ENCODE measurements at regions not wholly inside any gene's neighbourhood (a gene's known extent, or its start where the extent isn't known, plus 50 kb on each side); places are given as distances from the start of the nearest gene placed in this dataset.

DNA sequence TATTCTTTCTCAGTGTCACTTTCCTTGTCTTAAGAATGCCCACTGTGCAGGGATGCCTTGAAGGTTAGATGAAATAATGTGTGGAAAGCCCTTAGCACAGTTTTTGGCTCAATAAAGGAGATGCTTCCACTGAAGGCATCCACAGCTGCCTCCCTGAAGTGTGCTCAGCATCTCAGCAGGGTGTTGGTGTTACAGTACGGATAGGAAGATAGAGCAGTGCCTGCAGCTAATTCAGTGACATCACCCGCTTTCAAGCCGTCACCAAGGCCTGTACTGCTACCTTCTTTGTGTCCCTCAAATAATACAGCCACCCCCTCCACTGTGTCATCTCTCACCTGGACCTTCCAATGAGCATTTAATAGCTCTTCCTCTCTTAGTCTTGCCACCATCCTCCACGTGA is 59.0 kb downstream of the NDUFS5 start:
- DNase-seq (ENCODE audit: low read depth): no peak

DNA sequence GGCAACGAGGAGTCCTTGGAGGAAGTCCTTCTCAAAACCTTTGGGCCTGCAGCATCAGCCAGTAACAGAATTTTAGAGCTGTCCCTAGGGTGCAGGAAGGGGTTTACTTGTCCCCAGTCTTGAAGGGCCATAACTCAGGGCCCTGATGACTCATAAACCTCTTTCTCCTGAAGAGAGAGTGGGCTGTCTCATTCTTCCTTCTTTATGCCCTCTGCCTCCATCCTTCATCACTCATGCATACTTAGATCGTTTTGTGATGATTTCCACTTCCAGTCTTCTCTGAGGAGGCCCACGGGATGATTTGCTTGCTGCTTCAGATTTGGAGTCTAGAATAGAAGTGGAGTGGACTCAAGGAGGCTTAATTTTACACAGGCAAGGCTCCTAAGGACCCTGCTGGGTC is 60.2 kb downstream of the NDUFS5 start:
- DNase-seq (ENCODE audit: low read depth): no peak

DNA sequence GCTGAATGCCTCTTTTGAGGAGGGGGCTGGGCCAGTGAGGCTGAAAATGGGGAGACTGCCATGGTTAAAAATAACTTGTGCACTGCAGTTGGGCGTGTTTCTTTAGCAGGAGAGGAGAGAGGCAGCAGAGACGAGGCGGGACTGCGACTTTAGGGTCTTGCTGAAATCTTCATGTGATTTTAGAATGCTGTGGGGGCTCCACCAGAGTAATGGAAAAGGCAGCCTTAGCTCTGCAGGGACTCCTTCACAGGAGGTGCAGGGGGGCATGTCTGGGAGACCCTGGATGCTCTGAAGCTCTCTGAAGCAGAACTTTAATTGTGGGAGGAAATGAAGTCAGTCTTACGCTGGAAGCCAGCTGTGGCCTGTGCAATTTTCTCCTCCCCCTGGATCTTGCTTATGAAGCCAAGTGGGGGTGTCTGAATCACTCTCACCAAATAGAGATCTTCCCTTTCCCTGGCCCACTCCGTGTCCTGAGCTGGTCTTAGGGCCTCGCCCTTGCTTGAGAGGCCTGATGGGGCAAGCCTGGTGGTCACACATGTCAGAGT is 60.8 kb downstream of the NDUFS5 start:
- peak; percentile 24 for DNase-seq (ENCODE audit: low read depth)

DNA sequence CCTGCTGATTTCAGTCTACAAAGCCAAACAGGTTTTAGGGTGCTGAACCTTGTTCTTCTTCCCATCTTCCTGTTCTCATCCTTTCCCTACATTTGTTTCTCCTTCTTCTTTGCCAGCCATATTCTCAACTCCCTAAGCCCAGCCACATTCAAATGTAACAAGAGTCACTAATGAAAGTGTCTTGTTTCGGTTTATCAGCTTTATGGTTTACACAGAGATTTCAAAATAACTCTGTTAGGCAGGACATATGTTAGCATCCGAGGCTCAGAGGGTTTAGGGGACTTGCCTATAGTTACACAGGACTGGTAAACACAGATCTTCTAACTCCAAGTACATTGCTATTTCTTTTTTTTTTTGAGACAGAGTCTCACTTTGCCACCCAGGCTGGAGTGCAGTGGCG is 61.3 kb downstream of the NDUFS5 start:
- DNase-seq (ENCODE audit: low read depth): no peak

DNA sequence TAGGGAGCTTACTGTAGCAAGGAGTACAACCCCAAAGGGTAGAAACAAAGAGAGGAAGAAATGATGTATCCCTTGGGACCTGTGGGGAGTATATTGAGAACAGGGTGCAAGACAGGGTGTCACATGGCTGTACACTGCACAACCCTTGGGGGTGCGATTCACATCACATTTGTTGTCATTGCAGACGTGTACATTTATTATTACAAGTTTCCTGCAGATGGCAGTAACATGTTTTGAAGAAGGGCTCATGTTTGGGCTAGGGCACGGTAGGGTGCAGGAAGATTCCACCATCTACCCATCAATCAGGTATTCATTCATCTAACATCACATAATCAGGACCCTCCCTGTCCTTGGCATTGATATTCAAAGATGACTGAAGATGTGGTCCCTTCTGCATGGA is 62.5 kb downstream of the NDUFS5 start:
- no peak for DNase-seq (ENCODE audit: low read depth)

DNA sequence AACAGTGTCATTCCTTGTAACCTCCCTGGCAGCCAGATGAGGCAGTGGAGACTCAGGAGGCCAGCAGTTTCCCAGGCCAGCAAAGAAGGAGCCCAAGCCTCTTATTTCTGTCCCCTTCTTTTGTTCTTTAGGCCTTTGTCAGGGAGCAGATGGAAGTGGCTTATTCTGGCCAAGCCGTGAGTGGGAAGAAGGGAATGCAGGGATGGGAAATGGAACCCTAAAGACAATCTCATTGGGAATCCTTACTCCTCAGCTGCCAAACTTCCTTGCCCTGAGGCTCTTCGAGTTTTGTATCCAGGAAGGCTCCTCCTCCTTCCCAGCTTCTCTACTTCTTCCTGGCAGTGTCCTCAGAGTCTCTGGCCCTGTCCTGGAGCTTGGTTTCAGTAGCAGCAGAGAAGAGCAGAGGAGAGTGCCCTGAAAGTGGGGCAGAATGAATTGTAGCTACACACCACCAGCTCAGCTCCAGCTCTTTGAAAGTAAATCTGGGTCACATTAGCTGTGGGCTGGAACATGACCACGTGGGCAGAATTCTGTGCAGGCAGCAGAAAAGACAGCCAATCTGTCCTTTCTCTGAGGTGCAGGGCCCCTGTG is 63.9 kb downstream of the NDUFS5 start:
- DNase-seq (ENCODE audit: low read depth): no peak

DNA sequence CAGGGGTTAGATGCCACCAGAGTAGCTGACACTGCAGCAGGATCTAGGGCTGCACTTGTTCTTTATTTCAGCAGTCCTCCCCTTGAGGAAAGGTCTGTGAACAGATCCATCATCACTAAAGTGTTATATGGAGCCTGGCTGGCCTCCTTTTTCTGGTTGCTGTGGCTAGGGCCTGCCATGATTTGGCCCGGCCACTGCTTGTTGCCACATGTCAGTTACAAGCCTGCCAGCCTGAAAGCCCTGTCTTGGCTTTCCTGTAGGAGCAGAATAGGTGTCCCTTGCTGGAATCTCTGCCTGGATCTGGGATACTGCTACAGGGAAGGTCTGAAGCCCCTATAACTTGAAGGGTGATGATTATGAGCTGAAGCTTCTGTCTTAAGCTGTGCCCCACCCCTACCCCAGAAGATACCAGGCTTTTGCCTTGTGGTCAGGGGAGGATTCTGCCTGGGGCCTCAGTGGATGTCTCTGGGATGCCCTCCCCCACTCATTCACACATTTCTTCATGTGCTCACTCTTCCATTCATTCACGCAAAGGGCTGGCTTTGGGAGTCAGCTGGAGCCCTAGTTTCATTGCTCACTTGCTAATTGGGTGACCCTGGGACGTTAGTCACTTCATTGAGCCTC is 64.7 kb downstream of the NDUFS5 start:
- DNase-seq (ENCODE audit: low read depth): no peak

DNA sequence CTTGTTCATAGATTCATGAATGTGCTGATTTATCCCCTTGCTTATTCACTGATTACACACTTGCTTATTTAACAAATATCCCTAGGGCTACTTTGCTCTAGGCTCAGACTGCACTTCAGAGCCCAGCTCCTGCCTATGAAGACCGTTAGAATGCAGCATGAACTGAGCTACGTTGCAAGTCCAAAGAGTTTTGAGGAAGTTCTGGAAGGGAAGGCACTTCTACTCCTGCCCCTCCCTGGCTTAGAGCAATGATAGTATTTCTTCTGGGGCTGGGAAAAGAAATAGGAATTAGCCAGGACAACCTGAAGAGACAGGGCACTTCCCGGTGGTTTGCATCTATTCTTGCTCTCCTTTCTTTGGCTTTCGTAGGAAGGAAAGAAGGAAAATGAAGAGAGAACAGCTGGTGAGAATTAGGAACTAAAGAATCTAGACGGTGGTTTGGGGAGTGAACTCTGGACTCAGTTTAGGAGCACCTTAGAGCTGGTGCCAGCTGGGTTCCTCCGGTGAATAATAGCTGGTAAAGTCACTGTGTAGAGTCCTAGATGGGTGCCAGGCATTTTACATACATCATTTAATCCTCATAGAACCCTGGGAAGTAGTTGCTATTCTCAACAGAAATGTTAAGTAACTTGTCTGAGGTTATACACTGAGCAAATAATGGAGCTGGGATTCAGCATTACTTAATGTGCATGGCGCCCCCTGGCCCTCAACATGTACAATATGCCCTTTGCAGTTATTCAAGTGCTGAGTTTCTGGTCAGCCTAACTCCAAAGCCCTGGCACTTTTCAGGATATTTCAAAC is 65.9 kb downstream of the NDUFS5 start:
- peak; percentile 74 for DNase-seq (ENCODE audit: low read depth)

DNA sequence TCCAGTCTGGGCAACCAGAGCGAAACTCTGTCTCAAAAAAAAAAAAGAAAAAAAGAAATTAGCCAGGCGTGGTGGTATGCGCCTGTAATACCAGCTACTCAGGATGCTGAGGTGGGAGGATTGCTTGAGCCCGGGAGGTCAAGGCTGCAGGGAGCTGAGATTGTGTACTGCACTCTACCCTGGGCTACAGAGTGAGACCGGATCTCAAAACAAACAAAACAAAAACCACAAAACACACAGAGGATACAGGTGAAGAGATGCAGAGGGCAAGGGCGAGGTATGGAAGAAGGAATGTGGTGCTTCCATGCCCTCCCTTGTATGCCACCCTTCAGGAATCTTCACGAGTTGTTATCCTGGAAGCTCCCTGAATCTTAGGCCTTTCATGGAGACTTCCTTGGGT is 68.5 kb downstream of the NDUFS5 start:
- DNase-seq (ENCODE audit: low read depth): no peak

DNA sequence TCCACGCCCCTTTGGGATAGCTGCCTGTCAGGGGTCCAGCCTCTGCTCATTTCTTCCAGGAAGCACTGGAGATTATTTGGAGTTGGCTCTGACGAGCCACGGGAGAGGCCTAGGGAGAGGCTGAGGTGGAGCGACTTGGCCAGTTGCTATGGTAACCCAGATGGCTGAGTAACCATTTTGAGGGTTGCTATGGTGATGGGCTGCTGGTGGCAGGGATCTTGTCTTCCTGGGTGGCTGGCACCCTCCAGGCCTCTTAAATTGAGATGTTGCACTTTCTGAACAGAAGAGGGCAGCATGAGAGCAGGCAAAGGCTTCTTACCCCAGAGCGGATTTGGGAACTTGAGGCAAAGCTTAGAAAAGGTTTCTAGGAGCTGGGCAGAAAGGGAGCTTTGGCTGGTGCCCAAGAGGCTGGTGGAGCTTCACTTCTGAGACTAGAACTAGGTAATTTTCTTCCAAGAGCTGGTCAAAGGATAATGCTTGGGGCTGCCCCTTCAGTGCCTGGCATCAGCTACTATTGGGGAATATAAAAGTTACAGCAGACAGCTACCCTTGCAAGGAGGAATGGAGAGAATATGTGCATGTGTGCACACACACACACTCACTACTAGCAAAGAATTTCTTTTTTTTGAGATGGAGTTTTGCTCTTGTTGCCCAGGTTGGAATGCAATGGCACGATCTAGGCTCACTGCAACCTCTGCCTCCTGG is 72.5 kb downstream of the NDUFS5 start:
- peak; percentile 96 for DNase-seq (ENCODE audit: low read depth)

DNA sequence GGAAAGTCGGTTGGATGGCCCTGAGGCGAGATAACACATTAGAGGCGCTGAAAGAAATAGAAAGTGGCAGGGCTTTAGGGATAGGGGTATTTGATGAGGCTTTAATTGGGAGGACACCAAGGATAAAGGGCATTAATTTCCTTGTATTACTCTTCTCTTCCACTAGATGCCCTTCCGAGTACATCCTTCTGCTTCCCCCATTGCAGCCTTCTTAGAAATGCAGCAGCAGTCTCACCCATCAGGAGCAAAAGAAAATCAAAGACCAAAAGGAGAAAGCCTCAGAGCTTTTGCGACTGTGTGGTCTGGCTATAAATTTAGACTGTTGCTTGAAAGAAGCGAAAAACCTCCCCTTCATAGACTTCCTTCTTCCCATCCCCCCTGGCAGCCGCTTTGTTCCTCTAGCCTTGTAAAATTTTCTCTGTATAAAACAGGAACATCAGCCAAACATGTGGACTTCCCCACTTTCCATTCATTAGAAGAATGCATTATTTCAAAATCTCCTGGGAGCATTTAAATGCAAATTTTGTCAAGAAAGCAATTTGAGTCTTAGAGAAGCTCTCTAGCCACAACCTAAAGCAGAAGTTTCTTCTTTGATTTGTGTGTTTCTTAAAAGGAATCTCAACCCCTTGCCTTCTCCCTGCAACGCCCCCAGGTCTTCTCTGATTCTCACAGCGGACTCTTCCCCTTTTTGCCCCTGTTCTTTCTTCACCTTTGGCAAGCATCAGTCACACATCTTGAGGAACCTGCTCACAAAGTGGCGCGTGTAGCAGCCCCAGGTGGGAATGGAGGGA is 76.6 kb downstream of the NDUFS5 start:
- DNase-seq (ENCODE audit: low read depth): peak; percentile 85

DNA sequence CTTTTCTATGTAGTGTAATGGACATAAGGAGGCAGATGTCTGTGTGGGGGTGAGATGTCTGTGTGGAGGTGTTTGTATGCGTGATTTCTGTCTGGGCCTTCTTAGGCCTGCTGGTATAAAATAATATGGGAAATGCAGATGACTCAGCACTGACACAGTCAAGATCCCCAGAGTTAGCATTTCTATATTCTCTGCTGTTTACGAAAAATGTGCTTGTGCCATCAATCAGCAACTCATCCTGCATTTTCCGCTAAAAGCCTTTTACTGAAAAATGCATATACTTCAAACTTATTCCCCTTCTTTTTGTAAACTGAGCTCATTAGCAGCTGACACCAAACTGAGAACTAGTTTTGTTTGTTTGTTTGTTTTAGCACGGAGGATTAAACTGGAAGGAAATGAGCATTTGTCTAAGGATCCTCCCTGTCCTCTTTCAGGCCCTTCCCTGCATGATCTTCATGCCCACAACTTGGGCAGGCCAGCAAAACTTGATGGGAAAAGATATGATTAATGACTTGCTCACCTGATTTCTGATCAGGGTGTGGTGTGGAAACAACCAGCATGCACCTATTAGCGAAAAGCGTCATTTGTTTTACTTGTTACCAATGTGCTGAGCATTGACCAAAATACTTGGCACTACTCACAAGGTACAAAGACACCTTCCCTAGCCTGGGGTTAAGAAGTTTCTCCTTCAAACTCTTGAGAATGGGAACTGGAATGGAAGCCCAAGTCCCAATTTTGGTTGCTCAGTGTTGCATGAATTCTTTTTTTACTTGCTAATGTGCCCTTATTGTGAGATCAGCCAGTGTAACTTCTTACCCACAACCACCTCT is 77.4 kb downstream of the NDUFS5 start:
- DNase-seq (ENCODE audit: low read depth): peak; percentile 67

DNA sequence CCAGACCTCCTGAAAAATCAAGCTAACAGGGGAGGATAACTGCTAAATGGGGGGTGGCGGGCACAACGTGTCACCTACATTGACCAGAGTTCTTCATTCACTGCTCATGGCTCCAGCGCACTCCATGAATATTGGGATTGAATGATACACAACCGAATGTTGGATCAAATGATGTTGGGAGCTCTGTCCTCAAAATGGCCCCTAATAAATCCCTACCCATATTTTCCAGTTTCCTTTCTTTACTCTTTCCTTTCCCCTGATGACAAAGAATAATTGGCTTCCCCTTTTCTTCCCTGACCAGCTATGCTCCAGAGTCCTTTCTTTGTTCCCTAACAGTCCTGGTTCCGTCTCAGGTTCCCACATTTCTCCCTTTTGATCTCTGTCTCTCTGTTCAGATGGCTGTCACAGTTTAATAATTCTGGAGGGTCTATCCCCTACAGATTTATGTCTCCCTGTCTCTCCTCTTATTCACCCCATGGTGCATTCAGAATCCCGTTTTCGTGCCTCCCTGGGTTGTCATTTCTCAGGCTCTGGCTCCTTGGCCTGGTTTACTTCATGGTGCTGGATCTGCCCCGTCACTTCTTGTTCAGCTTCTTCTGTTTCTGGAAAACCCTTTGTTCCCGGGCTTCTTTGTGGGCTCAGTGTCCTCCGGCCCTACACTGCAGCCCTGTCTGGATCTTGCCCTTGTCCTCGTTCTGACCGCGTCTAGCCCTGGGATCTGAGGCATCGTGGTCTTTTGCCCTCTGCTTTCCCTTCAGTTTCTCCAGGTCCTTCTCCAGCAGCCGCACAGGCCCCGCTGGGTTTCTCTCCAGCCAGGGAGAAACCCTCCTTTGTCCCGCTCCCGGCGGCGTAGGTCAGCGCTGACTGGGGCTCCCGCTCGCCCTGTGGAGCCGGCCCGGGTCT is 78.3 kb downstream of the NDUFS5 start:
- peak; percentile 46 for DNase-seq (ENCODE audit: low read depth)

DNA sequence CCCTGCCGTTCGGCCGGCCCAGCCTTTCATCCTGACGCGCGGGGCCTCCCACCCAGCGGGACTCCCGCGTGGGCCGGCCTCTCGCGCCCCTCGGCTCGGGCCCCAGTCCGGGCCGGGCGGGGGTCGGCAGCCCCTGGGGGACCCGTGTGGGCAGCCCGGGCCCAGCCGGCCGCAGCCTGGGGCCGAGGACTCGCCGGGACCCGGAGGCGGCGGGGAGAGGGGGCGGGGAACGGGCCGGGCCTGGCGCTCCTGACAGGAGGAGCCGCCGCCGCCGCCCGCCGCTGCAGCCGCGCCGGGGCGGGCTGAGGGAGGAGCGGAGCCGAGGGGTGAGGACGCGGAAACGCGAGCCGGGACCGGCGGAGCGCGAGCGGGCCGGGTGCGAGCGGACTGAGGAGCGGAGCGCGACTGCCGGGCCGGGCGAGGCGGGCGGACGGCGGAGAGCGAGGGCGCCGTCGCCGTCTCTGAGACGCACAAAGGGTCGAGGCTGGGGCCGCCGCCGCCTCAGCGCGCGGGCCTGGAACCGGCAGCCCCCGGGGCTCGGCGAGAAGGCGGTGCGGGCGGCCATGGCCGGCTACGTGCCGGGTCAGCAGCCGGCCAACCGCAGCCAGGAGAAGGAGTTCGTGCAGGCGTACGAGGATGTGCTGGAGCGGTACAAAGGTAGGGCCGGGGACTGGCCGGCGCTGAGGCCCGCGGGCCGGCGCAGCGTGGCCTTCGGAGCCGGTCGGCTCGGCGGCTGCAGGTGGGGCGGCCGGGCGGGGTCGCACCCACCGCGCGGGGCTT is 79.1 kb downstream of the NDUFS5 start:
- peak; percentile 59 for DNase-seq (ENCODE audit: low read depth)

DNA sequence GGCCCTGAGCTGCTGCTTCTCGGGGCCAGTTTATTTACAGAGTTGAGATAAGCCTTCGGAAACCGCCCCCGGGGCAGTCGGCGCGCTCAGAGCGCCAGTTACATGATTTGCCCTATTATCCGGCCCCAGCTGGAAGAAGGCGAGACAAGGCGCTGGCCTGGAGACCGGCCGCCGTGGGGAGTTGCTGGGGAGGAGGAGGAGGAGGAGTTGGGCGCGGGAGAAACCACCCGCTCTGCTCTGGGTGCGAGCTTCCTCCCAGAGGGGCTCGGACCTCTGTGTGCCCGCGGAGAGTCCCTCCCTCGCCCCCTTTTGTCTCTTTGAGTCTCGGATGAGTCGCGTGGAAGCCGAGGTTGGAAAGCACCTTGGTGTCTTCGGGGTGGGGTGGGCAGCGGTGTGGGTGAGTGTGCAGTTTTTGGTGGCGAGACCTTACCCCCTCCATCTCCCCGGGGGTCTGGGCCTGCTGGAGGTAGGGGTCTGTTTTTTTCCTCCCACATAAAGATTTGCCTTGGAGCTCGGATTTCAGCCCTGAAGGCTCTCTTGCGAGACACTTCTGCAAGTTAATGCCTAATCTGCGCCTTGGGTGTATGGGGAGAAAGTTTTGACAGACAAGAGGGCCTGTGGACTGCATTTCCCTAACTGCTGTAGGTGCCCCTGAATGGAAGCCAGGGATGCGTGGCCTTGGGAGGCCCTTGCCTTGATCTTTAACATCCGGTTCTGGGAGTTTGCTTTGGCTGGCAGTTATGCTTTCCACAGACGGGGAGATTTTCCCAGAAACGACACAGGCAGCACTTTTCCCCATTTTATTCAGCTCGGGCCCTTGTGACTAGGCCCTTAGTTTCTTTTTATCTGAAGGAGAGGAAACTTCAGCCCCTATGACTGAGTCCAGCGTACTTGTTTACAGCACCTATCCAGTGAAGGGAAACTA is 80.0 kb downstream of the NDUFS5 start:
- peak; percentile 70 for DNase-seq (ENCODE audit: low read depth)

DNA sequence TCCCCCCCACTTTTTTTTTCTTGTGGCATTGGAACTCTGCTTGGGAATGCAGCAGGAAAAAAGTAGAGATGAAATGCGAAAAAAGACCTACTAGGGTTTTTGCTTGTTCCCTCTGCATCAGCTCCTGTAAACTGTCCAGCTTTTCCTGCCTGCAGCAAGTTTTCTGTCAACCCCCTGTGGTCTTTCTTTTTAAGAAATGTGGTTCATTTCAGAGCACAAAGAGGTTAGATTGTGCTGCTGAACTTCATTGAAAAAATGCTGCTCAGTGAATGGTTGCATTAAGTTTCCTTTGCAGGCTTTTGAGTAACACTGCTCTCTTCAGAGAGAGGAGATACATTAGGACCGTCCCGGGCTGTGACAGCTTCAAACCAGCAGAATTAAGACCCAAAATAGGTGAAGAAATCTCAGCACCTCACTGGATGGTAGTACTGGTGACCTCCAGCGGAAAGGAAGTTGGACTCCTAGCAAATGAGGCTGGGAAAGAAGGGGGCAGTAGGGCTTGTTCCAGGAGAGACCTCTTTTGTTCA is 80.7 kb downstream of the NDUFS5 start:
- DNase-seq (ENCODE audit: low read depth): no peak

Data from LHCN-M2 (cell line).